ENCODE measurements at regions not wholly inside any gene's neighbourhood (a gene's known extent, or its start where the extent isn't known, plus 50 kb on each side); places are given as distances from the start of the nearest gene placed in this dataset.

DNA sequence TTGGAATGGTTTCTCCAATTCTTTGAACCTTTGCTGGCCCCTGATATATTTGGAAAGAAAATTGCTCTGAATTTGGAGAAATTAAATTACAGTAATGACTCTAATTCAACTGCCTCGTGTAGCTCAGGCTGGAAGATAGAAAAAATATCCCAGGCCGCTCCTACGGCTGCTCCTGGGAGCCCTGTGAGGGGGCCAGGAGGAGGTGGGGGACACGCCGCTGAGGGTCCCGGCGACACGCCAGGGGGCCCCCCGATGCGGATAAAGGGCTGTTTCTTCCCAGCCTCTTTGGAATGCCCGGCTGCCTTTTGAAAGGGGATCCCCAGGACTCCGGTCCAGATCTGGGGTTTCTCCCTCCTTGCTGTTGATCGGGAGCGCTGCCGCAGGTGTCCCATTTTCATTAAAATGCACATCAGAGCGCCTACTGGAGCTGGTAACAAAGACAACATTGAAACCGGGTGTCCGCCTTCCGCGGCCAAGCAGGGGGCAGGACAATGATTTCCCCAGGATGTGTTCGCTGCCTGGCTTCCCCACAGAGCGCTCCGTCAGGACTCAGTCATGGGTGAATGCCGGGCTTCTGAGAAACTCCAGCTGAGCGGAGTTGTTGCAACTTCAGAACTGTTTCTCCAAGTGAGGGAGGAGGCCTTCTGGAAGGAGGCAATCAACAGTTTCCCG, 200.1 kb upstream of the KBTBD8 start:
- H2AFZ ChIP-seq (ENCODE audit: control insufficient read depth, low read depth, low read length) = no peak overlapping the region
- no peak for ATAC-seq

DNA sequence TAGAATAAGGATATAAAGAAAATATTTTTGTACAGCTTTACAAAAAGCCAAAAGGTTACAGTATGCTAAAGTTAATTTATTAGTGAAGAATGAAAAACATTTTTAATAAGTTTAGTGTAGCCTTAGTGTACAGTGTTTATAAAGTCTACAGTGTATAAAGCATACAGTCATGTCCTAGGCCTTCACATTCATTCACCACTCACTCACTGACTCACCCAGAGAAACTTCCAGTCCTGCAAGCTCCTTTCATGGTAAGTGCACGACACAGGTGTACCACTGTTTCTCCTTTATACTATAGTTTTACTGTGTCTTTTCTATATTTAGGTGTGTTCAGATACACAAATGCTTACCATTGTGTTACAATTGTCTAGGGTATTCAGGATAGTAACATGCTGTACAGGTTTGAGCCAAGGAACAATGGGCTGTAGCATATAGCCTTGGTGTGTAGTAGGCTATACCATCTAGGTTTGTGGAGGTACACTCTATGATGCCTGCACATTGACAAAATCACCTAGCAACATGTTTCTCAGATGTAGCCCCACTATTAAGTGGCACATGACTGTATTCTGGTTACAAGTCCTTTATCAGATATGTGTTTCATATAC, 197.1 kb upstream of the KBTBD8 start:
- SMC1A ChIA-PET (ENCODE audit: uncharacterized antibody, unreplicated experiment) = no interaction called here
- FAIRE-seq = no peak
- intact Hi-C loops (cut with micrococcal nuclease; ENCODE audit: unreplicated experiment) (no loop called here), in situ Hi-C loops (cut with MboI) (no loop called here)
- Histone ChIP-seq H3K4me2 (ENCODE audit: control insufficient read depth, insufficient read depth) (no peak overlapping the region), H3K27me3 (replicated peaks in 1 of 2; ENCODE audit: control insufficient read depth in 2 of 2, insufficient read depth in 2 of 2, low read length in 1 of 2) (no peaks in the 10 kb centered on the region; a peak in 2 of 4 replicates), H3K27ac (ENCODE audit: control insufficient read depth, insufficient read depth) (no peak overlapping the region), H3K79me2 (ENCODE audit: control insufficient read depth, insufficient read depth, low read length) (no peaks in the 10 kb centered on the region), H3K4me1 (ENCODE audit: control insufficient read depth, insufficient read depth, low read length) (no peaks in the 10 kb centered on the region), H4K20me1 (ENCODE audit: control insufficient read depth, insufficient read depth) (no peaks in the 10 kb centered on the region), H3K9me3 (replicated peaks; ENCODE audit: control insufficient read depth, insufficient read depth, low read length) (no peaks in the 10 kb centered on the region), H3K9ac (ENCODE audit: control insufficient read depth, insufficient read depth, low read length) (no peak overlapping the region), H3K4me3 (no peak overlapping the region), H2AFZ (ENCODE audit: control insufficient read depth, low read depth, low read length) (no peak overlapping the region), H3K36me3 (ENCODE audit: control insufficient read depth in 2 of 2, insufficient read depth in 2 of 2, low read length in 1 of 2) (no peaks in the 10 kb centered on the region)
- POLR2A ChIA-PET = no interaction called here
- no peak for ATAC-seq
- 0% methylated on average over 1 of the region's 1 CpG for WGBS (ENCODE audit: insufficient coverage, insufficient replicate concordance, low lambda C conversion rate, missing lambda C conversion rate)
- RAD21 ChIA-PET (ENCODE audit: unreplicated experiment) = no interaction called here
- no TSS peak for BruUV-seq (replicated peaks)
- CTCF ChIA-PET = interaction anchor here (0.6 to 1.0 kb wide), 2 partner anchors 18 to 21 kb away, joined by 4 read pairs; no protein-coding TSS in a partner anchor
- DNase-seq (ENCODE audit: low read depth, low spot score) = no peak
- TF ChIP-seq NR2C2 (IDR thresholded peaks at IDR 0.05; ENCODE audit: borderline replicate concordance, control insufficient read depth, insufficient read length, low read depth) (no peak), SREBF2 (IDR thresholded peaks at IDR 0.05; ENCODE audit: low read length) (no peak), KLF5 (IDR thresholded peaks at IDR 0.05; ENCODE audit: partially characterized antibody) (no peak), PML (IDR thresholded peaks at IDR 0.05; ENCODE audit: low read length) (no peak), NRF1 (conservative IDR thresholded peaks at IDR 0.05; ENCODE audit: low read depth, low read length) (no peak), STAT3 (IDR thresholded peaks at IDR 0.05; ENCODE audit: low read depth, low read length) (no peak), MEF2A (IDR thresholded peaks at IDR 0.05; ENCODE audit: insufficient read depth, low read depth, low read length) (no peak), CHD2 (IDR thresholded peaks at IDR 0.05; ENCODE audit: borderline replicate concordance, low read depth, low read length) (no peak), FOS (IDR thresholded peaks at IDR 0.05; ENCODE audit: borderline replicate concordance, extremely low read depth, insufficient read length) (no peak)
- TF ChIP-seq, protein P1, sequence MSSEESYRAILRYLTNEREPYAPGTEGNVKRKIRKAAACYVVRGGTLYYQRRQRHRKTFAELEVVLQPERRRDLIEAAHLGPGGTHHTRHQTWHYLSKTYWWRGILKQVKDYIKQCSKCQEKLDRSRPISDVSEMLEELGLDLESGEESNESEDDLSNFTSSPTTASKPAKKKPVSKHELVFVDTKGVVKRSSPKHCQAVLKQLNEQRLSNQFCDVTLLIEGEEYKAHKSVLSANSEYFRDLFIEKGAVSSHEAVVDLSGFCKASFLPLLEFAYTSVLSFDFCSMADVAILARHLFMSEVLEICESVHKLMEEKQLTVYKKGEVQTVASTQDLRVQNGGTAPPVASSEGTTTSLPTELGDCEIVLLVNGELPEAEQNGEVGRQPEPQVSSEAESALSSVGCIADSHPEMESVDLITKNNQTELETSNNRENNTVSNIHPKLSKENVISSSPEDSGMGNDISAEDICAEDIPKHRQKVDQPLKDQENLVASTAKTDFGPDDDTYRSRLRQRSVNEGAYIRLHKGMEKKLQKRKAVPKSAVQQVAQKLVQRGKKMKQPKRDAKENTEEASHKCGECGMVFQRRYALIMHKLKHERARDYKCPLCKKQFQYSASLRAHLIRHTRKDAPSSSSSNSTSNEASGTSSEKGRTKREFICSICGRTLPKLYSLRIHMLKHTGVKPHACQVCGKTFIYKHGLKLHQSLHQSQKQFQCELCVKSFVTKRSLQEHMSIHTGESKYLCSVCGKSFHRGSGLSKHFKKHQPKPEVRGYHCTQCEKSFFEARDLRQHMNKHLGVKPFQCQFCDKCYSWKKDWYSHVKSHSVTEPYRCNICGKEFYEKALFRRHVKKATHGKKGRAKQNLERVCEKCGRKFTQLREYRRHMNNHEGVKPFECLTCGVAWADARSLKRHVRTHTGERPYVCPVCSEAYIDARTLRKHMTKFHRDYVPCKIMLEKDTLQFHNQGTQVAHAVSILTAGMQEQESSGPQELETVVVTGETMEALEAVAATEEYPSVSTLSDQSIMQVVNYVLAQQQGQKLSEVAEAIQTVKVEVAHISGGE (CRISPR knock-in tag; IDR thresholded peaks at IDR 0.05) = no peak
- TF ChIP-seq, protein P2, sequence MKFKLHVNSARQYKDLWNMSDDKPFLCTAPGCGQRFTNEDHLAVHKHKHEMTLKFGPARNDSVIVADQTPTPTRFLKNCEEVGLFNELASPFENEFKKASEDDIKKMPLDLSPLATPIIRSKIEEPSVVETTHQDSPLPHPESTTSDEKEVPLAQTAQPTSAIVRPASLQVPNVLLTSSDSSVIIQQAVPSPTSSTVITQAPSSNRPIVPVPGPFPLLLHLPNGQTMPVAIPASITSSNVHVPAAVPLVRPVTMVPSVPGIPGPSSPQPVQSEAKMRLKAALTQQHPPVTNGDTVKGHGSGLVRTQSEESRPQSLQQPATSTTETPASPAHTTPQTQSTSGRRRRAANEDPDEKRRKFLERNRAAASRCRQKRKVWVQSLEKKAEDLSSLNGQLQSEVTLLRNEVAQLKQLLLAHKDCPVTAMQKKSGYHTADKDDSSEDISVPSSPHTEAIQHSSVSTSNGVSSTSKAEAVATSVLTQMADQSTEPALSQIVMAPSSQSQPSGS (IDR thresholded peaks at IDR 0.05; ENCODE audit: low read length) = no peak

More for the DNA sequence above, 200.1 kb upstream of the KBTBD8 start:
- POLR2A ChIA-PET = no interaction called here
- Histone ChIP-seq H4K20me1 (ENCODE audit: control insufficient read depth, insufficient read depth) (no peaks in the 10 kb centered on the region), H3K9me3 (replicated peaks; ENCODE audit: control insufficient read depth, insufficient read depth, low read length) (no peaks in the 10 kb centered on the region), H3K4me1 (ENCODE audit: control insufficient read depth, insufficient read depth, low read length) (no peaks in the 10 kb centered on the region), H3K27me3 (replicated peaks in 1 of 2; ENCODE audit: control insufficient read depth in 2 of 2, insufficient read depth in 2 of 2, low read length in 1 of 2) (no peaks in the 10 kb centered on the region), H3K4me2 (ENCODE audit: control insufficient read depth, insufficient read depth) (no peak overlapping the region), H3K27ac (ENCODE audit: control insufficient read depth, insufficient read depth) (no peak overlapping the region), H3K9ac (ENCODE audit: control insufficient read depth, insufficient read depth, low read length) (no peak overlapping the region), H3K4me3 (no peak overlapping the region), H3K79me2 (ENCODE audit: control insufficient read depth, insufficient read depth, low read length) (no peaks in the 10 kb centered on the region), H3K36me3 (ENCODE audit: control insufficient read depth in 2 of 2, insufficient read depth in 2 of 2, low read length in 1 of 2) (no peaks in the 10 kb centered on the region)
- BruUV-seq (replicated peaks) = no TSS peak
- intact Hi-C loops (cut with micrococcal nuclease; ENCODE audit: unreplicated experiment) (no loop called here), in situ Hi-C loops (cut with MboI) (no loop called here)
- WGBS (ENCODE audit: insufficient coverage, insufficient replicate concordance, low lambda C conversion rate, missing lambda C conversion rate) = 46% methylated on average over 26 of the region's 26 CpGs
- SMC1A ChIA-PET (ENCODE audit: uncharacterized antibody, unreplicated experiment) = no interaction called here
- RAD21 ChIA-PET (ENCODE audit: unreplicated experiment) = no interaction called here
- CTCF ChIA-PET = no interaction called here
- DNase-seq (ENCODE audit: low read depth, low spot score) (no peak), FAIRE-seq (no peak)
- TF ChIP-seq TBL1XR1 (IDR thresholded peaks at IDR 0.05; ENCODE audit: low read depth, low read length) = no peak
- TF ChIP-seq SIX5 (IDR thresholded peaks at IDR 0.05; ENCODE audit: low read depth, low read length, severe bottlenecking) = no peak
- TF ChIP-seq WRNIP1 (IDR thresholded peaks at IDR 0.05; ENCODE audit: borderline replicate concordance, low read depth, low read length) = no peak
- no peak for TF ChIP-seq ZNF217 (IDR thresholded peaks at IDR 0.05)
- no peak for TF ChIP-seq YY1 (IDR thresholded peaks at IDR 0.05; ENCODE audit: low read depth, low read length)

Measured in GM12878 (cell line).